Heart left ventricle (tissue), 16 donors: ENCODE measurements at regions not wholly inside any gene's neighbourhood (a gene's known extent, or its start where the extent isn't known, plus 50 kb on each side); places are given as distances from the start of the nearest gene placed in this dataset.
A peak's percentile ranks its signal among the peaks of the same experiment; 100 is the strongest.

Experiments
- ATAC-seq, 4 donors: fragments of 200-7000 bp; cut with Tn5 transposase; one replicate each; pipeline ENCODE4 v1.9.1; 2020 to 2022; ENCODE audit warnings: moderate library complexity in 4 of 4, mild to moderate bottlenecking in 3 of 4, moderate number of reproducible peaks in 1 of 4
- DNase-seq, 5 donors: peaks; one replicate each; pipeline ENCODE4 v3.0.0-alpha.2; 2020
- H3K27ac ChIP-seq, 12 donors: fragments of 200-600 bp; sonication (generic) in 4 of 12; one replicate each; pipeline versions ENCODE4 v1.5.0 to v1.8.0; 2016 to 2022; ENCODE audit warnings: mild to moderate bottlenecking in 2 of 12
- H3K27me3 ChIP-seq, 9 donors: fragments of 200-600 bp; sonication (generic) in 2 of 9; one replicate each; pipeline versions ENCODE4 v1.5.1 to v1.8.0; 2016 to 2022; ENCODE audit warnings: mild to moderate bottlenecking in 3 of 9
- H3K36me3 ChIP-seq, 9 donors: fragments of 200-600 bp; sonication (generic) in 2 of 9; one replicate each; pipeline versions ENCODE4 v1.5.0 to v1.8.0; 2018 to 2022; ENCODE audit warnings: mild to moderate bottlenecking in 2 of 9
- H3K4me1 ChIP-seq, 12 donors: fragments of 200-600 bp; sonication (generic) in 4 of 12; one replicate each; pipeline versions ENCODE4 v1.5.0 to v1.8.0; 2016 to 2022; ENCODE audit warnings: mild to moderate bottlenecking in 3 of 12
- H3K4me3 ChIP-seq, 12 donors: fragments of 200-600 bp; sonication (generic) in 4 of 12; one replicate each; pipeline versions ENCODE4 v1.5.0 to v1.8.0; 2017 to 2022; ENCODE audit warnings: mild to moderate bottlenecking in 9 of 12, moderate library complexity in 4 of 12
- H3K9me3 ChIP-seq, 12 donors: fragments of 200-600 bp; sonication (generic) in 4 of 12; one replicate each; pipeline versions ENCODE4 v1.5.0 to v1.8.0; 2016 to 2022; ENCODE audit warnings: mild to moderate bottlenecking in 1 of 12
- CTCF ChIP-seq, 12 donors: fragments of 200-600 bp; sonication (generic) in 4 of 12; IDR thresholded peaks; one replicate each; pipeline versions ENCODE4 v1.5.0 to v1.8.0; 2018 to 2022; ENCODE audit warnings: antibody characterized with exemption in 12 of 12, mild to moderate bottlenecking in 5 of 12
- POLR2A ChIP-seq, 2 donors: fragments of 450-650 bp; IDR thresholded peaks; one replicate each; pipeline ENCODE4 v1.6.1; 2017; ENCODE audit warnings: antibody characterized with exemption in 2 of 2, mild to moderate bottlenecking in 2 of 2, moderate library complexity in 2 of 2
- WGBS, 4 donors: extraction: QIAGEN DNeasy Blood & Tissue Kit in 2 of 4; methylation state at CpG; one replicate each; pipeline versions ENCODE4 v1.1.5 to v1.1.7; 2013 to 2018; 5-methylcytosine and 5-hydroxymethylcytosine counted together
- intact Hi-C, 10 donors: fragments of 100-400 bp; cut with DNase I; formaldehyde crosslinking; loops; one replicate each; pipeline versions ENCODE4 v1.11.1 to v1.14.2; 2022
- donor health status: ischemic (EF 13 %, LVEDD 7.1; RV severe dilation, severe dysfunction).
- donor health status: healthy with polysubstance abuse.
- donor health status: DM: no; HTN: yes; CAD: no.
- donor health status: DM: no; HTN: no; CAD: no.
- donor health status: ischemic (EF 25% LVEDD 6.9; RV normal size, moderate dysfunction).
- donor health status: ischemic (EF 25% LVEDD 5.7; RV mildly dilated, moderate dysfunction).
- donor health status: healthy.
- donor health status: DM: yes; HTN: yes; CAD: no.
- donor health status: ischemic (EF 35%, LVEDD 5.7; RV mildly dilated, moderate dysfunction).
- donor health status: nonischemic (EF 11% LVEDD 7.7; RV severe dilation, severe dysfunction).
- donor health status: DM: yes; HTN: yes; CAD: no.
- donor health status: PGD.
- donor health status: ischemic (EF 29% LVEDD 5.4; RV normal size, mild dysfunction).
- donor health status: nonischemic (EF 23%, LVEDD 6.1; RV moderate dilation, normal function).

- DNase-seq (no peak), ATAC-seq (peak in 2 of 4 donors; percentile 41 to 49)
- H3K9me3 ChIP-seq: no peaks in the 10 kb centered on the region
- TF ChIP-seq POLR2A (IDR thresholded peaks at IDR 0.05) (no peak), CTCF (IDR thresholded peaks at IDR 0.05) (no peak)
- intact Hi-C loops: no loop called here
- H3K4me3 ChIP-seq: no peak overlapping the region
- H3K4me1 ChIP-seq: peaks cover 0 to 8% (median 0%) of the 10 kb centered on the region in 12 donors
- WGBS, 4 donors: 74 to 82% (median 76%) methylated on average over 2 of the region's 2 CpGs
- H3K27me3 ChIP-seq: no peaks in the 10 kb centered on the region
- H3K36me3 ChIP-seq: no peaks in the 10 kb centered on the region
- no peak overlapping the region for H3K27ac ChIP-seq
These were observed 93.2 kb upstream of the JARID2 start for GRCh38 chr6:15152700-15153099.

- H3K9me3 ChIP-seq: no peaks in the 10 kb centered on the region
- ATAC-seq (no peak), DNase-seq (no peak)
- intact Hi-C loops: no loop called here
- peaks cover 0 to 8% (median 0%) of the 10 kb centered on the region in 12 donors for H3K4me1 ChIP-seq
- WGBS, 4 donors: 90 to 98% (median 93%) methylated on average over 7 of the region's 7 CpGs
- H3K27me3 ChIP-seq: no peaks in the 10 kb centered on the region
- no peaks in the 10 kb centered on the region for H3K36me3 ChIP-seq
- no peak overlapping the region for H3K27ac ChIP-seq
- H3K4me3 ChIP-seq: no peak overlapping the region
- TF ChIP-seq POLR2A (IDR thresholded peaks at IDR 0.05): no peak
- TF ChIP-seq CTCF (IDR thresholded peaks at IDR 0.05): no peak
These were observed 92.7 kb upstream of the JARID2 start for GRCh38 chr6:15153191-15153590.

GRCh38 chr6:15157479-15157878, 88.4 kb upstream of the JARID2 start:
- Histone ChIP-seq H3K9me3 (no peaks in the 10 kb centered on the region), H3K27me3 (no peaks in the 10 kb centered on the region), H3K27ac (no peak overlapping the region), H3K4me1 (no peaks in the 10 kb centered on the region), H3K4me3 (no peak overlapping the region), H3K36me3 (no peaks in the 10 kb centered on the region)
- DNase-seq: no peak
- intact Hi-C loops: no loop called here
- no peak for ATAC-seq
- WGBS, 4 donors: 95 to 97% (median 97%) methylated on average over 2 of the region's 2 CpGs
- no peak for TF ChIP-seq POLR2A (IDR thresholded peaks at IDR 0.05)
- TF ChIP-seq CTCF (IDR thresholded peaks at IDR 0.05): no peak

- Histone ChIP-seq H3K27ac (no peak overlapping the region), H3K9me3 (no peaks in the 10 kb centered on the region), H3K4me3 (no peak overlapping the region), H3K36me3 (no peaks in the 10 kb centered on the region), H3K27me3 (no peaks in the 10 kb centered on the region), H3K4me1 (no peaks in the 10 kb centered on the region)
- WGBS, 4 donors: 89 to 97% (median 92%) methylated on average over 10 of the region's 10 CpGs
- intact Hi-C loops: no loop called here
- no peak for DNase-seq
- ATAC-seq: no peak
- TF ChIP-seq CTCF (IDR thresholded peaks at IDR 0.05): no peak
- TF ChIP-seq POLR2A (IDR thresholded peaks at IDR 0.05): no peak
These were observed 86.8 kb upstream of the JARID2 start for GRCh38 chr6:15158821-15159619.
